MM.1S (cell line): ENCODE measurements at regions not wholly inside any gene's neighbourhood (a gene's known extent, or its start where the extent isn't known, plus 50 kb on each side); places are given as distances from the start of the nearest gene placed in this dataset.

Experiments
- DNase-seq: peaks from one replicate; pipeline ENCODE4 v3.0.0-alpha.2; 2015
- H2AFZ ChIP-seq: fragments of 300-600 bp; sonication (generic); 2 replicates; pipeline ENCODE4 v1.6.0; 2016; ENCODE audit warnings: antibody characterized with exemption, low read length
- H3F3A ChIP-seq: fragments of 300-600 bp; sonication (generic); 2 replicates; pipeline ENCODE4 v1.6.1; 2016; ENCODE audit warnings: mild to moderate bottlenecking, antibody characterized with exemption, low read length, moderate library complexity, mixed read lengths; ENCODE audit not compliant: insufficient read depth
- H3K27ac ChIP-seq: fragments of 300-600 bp; sonication (generic); 2 replicates; pipeline ENCODE4 v1.5.1; 2016; ENCODE audit warnings: mild to moderate bottlenecking, low read length
- H3K27me3 ChIP-seq: fragments of 300-600 bp; sonication (generic); replicated peaks from 2 replicates; pipeline ENCODE4 v1.6.0; 2016; ENCODE audit warnings: low read length; ENCODE audit not compliant: insufficient read depth
- H3K36me3 ChIP-seq: fragments of 300-600 bp; sonication (generic); replicated peaks from 2 replicates; pipeline ENCODE4 v1.6.1; 2016; ENCODE audit warnings: mild to moderate bottlenecking, low read length, mixed read lengths; ENCODE audit not compliant: insufficient read depth
- H3K4me1 ChIP-seq: fragments of 300-600 bp; sonication (generic); 2 replicates; pipeline ENCODE4 v1.6.1; 2016; ENCODE audit warnings: low read length, mixed read lengths
- H3K4me2 ChIP-seq: fragments of 300-600 bp; sonication (generic); 2 replicates; pipeline ENCODE4 v1.6.0; 2016; ENCODE audit warnings: low read depth, low read length
- H3K4me3 ChIP-seq: fragments of 300-600 bp; sonication (generic); 2 replicates; pipeline ENCODE4 v1.5.1; 2016; ENCODE audit warnings: low read length, mixed read lengths
- H3K79me2 ChIP-seq: fragments of 300-600 bp; sonication (generic); 2 replicates; pipeline ENCODE4 v1.6.1; 2016; ENCODE audit warnings: mixed run types, low read length, mixed read lengths
- H3K9ac ChIP-seq: fragments of 300-600 bp; sonication (generic); 2 replicates; pipeline ENCODE4 v1.6.1; 2016; ENCODE audit warnings: low read length, mixed read lengths
- H3K9me2 ChIP-seq: fragments of 300-600 bp; sonication (generic); replicated peaks from 2 replicates; pipeline ENCODE4 v1.6.1; 2016; ENCODE audit warnings: mild to moderate bottlenecking, low read length, mixed read lengths; ENCODE audit not compliant: insufficient read depth
- H3K9me3 ChIP-seq: fragments of 300-600 bp; sonication (generic); replicated peaks from 2 replicates; pipeline ENCODE4 v1.6.1; 2016; ENCODE audit warnings: mild to moderate bottlenecking, low read length, mixed read lengths; ENCODE audit not compliant: insufficient read depth
- H4K20me1 ChIP-seq: fragments of 300-600 bp; sonication (generic); 2 replicates; pipeline ENCODE4 v1.6.1; 2016; ENCODE audit warnings: mild to moderate bottlenecking, low read length, moderate library complexity, mixed read lengths; ENCODE audit not compliant: insufficient read depth
- CTCF ChIP-seq: fragments of 300-600 bp; sonication (generic); IDR thresholded peaks from 2 replicates; pipeline ENCODE4 v1.5.1; 2016; ENCODE audit warnings: antibody characterized with exemption, low read length, mixed read lengths
- EZH2 ChIP-seq: fragments of 300-600 bp; sonication (generic); optimal IDR thresholded peaks from 2 replicates; pipeline ENCODE3; 2017; ENCODE audit warnings: low read depth, mild to moderate bottlenecking, antibody characterized with exemption, low read length, mixed read lengths
- EZH2phosphoT487 ChIP-seq: fragments of 300-600 bp; sonication (generic); IDR thresholded peaks from 2 replicates; pipeline ENCODE4 v1.6.1; 2018; ENCODE audit warnings: antibody characterized with exemption, low read length

- Histone ChIP-seq H3K9me2 (no peaks in the 10 kb centered on the region), H3K4me2 (no peak overlapping the region), H4K20me1 (no peaks in the 10 kb centered on the region), H3F3A (no peaks in the 10 kb centered on the region), H3K4me3 (no peak overlapping the region), H3K9me3 (no peaks in the 10 kb centered on the region), H3K27me3 (no peaks in the 10 kb centered on the region), H3K9ac (no peak overlapping the region), H3K27ac (no peak overlapping the region), H3K36me3 (no peaks in the 10 kb centered on the region), H3K79me2 (no peaks in the 10 kb centered on the region), H2AFZ (no peak overlapping the region), H3K4me1 (no peaks in the 10 kb centered on the region)
- no peak for DNase-seq
- no peak for TF ChIP-seq EZH2phosphoT487
- no peak for TF ChIP-seq CTCF
- no peak for TF ChIP-seq EZH2
These were observed 68.9 kb upstream of the ANKRD55 start for GRCh38 chr5:56302027-56302426.

- DNase-seq = no peak
- H3K79me2 ChIP-seq = no peaks in the 10 kb centered on the region
- no peaks in the 10 kb centered on the region for H3K27me3 ChIP-seq
- H3K9me3 ChIP-seq = no peaks in the 10 kb centered on the region
- no peak overlapping the region for H3K27ac ChIP-seq
- no peaks in the 10 kb centered on the region for H4K20me1 ChIP-seq
- no peaks in the 10 kb centered on the region for H3F3A ChIP-seq
- TF ChIP-seq EZH2 (no peak), EZH2phosphoT487 (no peak), CTCF (no peak)
- no peak overlapping the region for H3K4me2 ChIP-seq
- no peaks in the 10 kb centered on the region for H3K9me2 ChIP-seq
- no peaks in the 10 kb centered on the region for H3K4me1 ChIP-seq
- no peaks in the 10 kb centered on the region for H3K36me3 ChIP-seq
- H3K4me3 ChIP-seq = no peak overlapping the region
- H3K9ac ChIP-seq = no peak overlapping the region
- no peak overlapping the region for H2AFZ ChIP-seq
These were observed 67.9 kb upstream of the ANKRD55 start for GRCh38 chr5:56301069-56301468.

- no peak overlapping the region for H2AFZ ChIP-seq
- H3K79me2 ChIP-seq = no peaks in the 10 kb centered on the region
- no peaks in the 10 kb centered on the region for H4K20me1 ChIP-seq
- H3K4me1 ChIP-seq = no peaks in the 10 kb centered on the region
- no peaks in the 10 kb centered on the region for H3F3A ChIP-seq
- no peaks in the 10 kb centered on the region for H3K9me3 ChIP-seq
- H3K36me3 ChIP-seq = no peaks in the 10 kb centered on the region
- TF ChIP-seq CTCF = no peak
- no peak for TF ChIP-seq EZH2
- TF ChIP-seq EZH2phosphoT487 = no peak
- no peaks in the 10 kb centered on the region for H3K27me3 ChIP-seq
- no peak overlapping the region for H3K9ac ChIP-seq
- H3K4me3 ChIP-seq = no peak overlapping the region
- no peaks in the 10 kb centered on the region for H3K9me2 ChIP-seq
- H3K4me2 ChIP-seq = no peak overlapping the region
- DNase-seq = no peak
- no peak overlapping the region for H3K27ac ChIP-seq
These were observed 66.1 kb upstream of the ANKRD55 start for GRCh38 chr5:56299212-56299611.
